HG02642 (cell line): ENCODE measurements at regions not wholly inside any gene's neighbourhood (a gene's known extent, or its start where the extent isn't known, plus 50 kb on each side); places are given as distances from the start of the nearest gene placed in this dataset.

Experiments used
- ATAC-seq: cut with Tn5 transposase; IDR thresholded peaks from one replicate; pipeline ENCODE4 v1.9.1; 2021; ENCODE audit warnings: mild to moderate bottlenecking; ENCODE audit not compliant: unreplicated experiment, poor library complexity

- no peak for ATAC-seq
Measured at GRCh38 chr11:110764485-110764884, 52.2 kb upstream of the ARHGAP20 start.

GRCh38 chr11:110763249-110764011 lies 51.2 kb upstream of the ARHGAP20 start:
- no peak for ATAC-seq

GRCh38 chr11:110762590-110762989 lies 50.4 kb upstream of the ARHGAP20 start:
- ATAC-seq, result no peak
